ENCODE measurements at regions not wholly inside any gene's neighbourhood (a gene's known extent, or its start where the extent isn't known, plus 50 kb on each side); places are given as distances from the start of the nearest gene placed in this dataset.

GRCh38 chr21:25427828-25428227 is 179.5 kb downstream of the MRPL39 start:
- no peak overlapping the region for H3K27ac ChIP-seq (ENCODE audit: insufficient read depth in 1 of 2, low read depth in 1 of 2, low read length in 2 of 2, poor library complexity in 1 of 2, severe bottlenecking in 2 of 2)
- no peaks in the 10 kb centered on the region for H3K27me3 ChIP-seq (replicated peaks in 2 of 5; ENCODE audit: control insufficient read depth in 4 of 5, insufficient read depth in 5 of 5, low read length in 4 of 5)
- H3K36me3 ChIP-seq (ENCODE audit: control insufficient read depth in 4 of 4, insufficient read depth in 4 of 4, low read length in 3 of 4) = no peaks in the 10 kb centered on the region
- 92% methylated on average over 4 of the region's 5 CpGs for WGBS (ENCODE audit: insufficient coverage)
- H3K9me3 ChIP-seq (ENCODE audit: control extremely low read depth in 1 of 5, control insufficient read depth in 4 of 5, insufficient read depth in 2 of 5, low read depth in 1 of 5, low read length in 4 of 5) = no peaks in the 10 kb centered on the region
- H3K4me3 ChIP-seq (ENCODE audit: control insufficient read depth in 1 of 7, extremely low read depth in 1 of 7, insufficient read depth in 4 of 7, low read depth in 2 of 7, low read length in 6 of 7) = no peak overlapping the region
- ChIA-PET POLR2A (no interaction called here), CTCF (interaction anchor here (0.6 to 0.7 kb wide), 3 partner anchors 9 to 134 kb away, joined by 3 read pairs; no protein-coding TSS in a partner anchor)
- peaks cover 0 to 7% (median 0%) of the 10 kb centered on the region in 4 experiments for H3K4me1 ChIP-seq (ENCODE audit: control extremely low read depth in 1 of 4, control insufficient read depth in 4 of 4, insufficient read depth in 4 of 4, low read length in 3 of 4)
- DNase-seq = no peak

GRCh38 chr21:25426580-25426979 is 180.7 kb downstream of the MRPL39 start:
- ChIA-PET CTCF (no interaction called here), POLR2A (interaction anchor here (0.6 kb wide), 1 partner anchor 268 kb away, joined by 4 read pairs; no protein-coding TSS in a partner anchor)
- 80% methylated on average over 1 of the region's 4 CpGs for WGBS (ENCODE audit: insufficient coverage)
- Histone ChIP-seq H3K27me3 (replicated peaks in 2 of 5; ENCODE audit: control insufficient read depth in 4 of 5, insufficient read depth in 5 of 5, low read length in 4 of 5) (no peaks in the 10 kb centered on the region), H3K9me3 (ENCODE audit: control extremely low read depth in 1 of 5, control insufficient read depth in 4 of 5, insufficient read depth in 2 of 5, low read depth in 1 of 5, low read length in 4 of 5) (no peaks in the 10 kb centered on the region), H3K4me1 (ENCODE audit: control extremely low read depth in 1 of 4, control insufficient read depth in 4 of 4, insufficient read depth in 4 of 4, low read length in 3 of 4) (peaks cover 0 to 14% (median 3%) of the 10 kb centered on the region in 4 experiments), H3K27ac (ENCODE audit: insufficient read depth in 1 of 2, low read depth in 1 of 2, low read length in 2 of 2, poor library complexity in 1 of 2, severe bottlenecking in 2 of 2) (no peak overlapping the region), H3K4me3 (ENCODE audit: control insufficient read depth in 1 of 7, extremely low read depth in 1 of 7, insufficient read depth in 4 of 7, low read depth in 2 of 7, low read length in 6 of 7) (no peak overlapping the region), H3K36me3 (ENCODE audit: control insufficient read depth in 4 of 4, insufficient read depth in 4 of 4, low read length in 3 of 4) (no peaks in the 10 kb centered on the region)
- DNase-seq = no peak

DNA sequence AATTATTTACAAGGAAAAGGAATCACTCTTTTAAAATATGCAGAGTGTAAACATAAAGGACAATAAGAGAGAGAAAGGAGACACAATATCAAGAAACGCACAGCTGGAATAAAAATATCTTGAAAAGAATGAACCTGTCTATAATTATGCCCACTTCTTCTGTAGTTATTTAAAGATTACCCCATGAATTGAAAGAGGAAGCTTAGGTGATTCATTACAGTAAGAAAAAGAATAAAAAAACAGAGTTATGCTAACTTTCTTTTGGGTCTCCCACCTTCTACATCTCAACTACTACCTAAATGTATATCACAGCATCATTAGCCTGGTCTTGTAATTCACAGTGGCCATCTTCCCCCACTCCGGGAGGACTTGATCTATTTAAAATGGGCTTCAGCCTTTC is 182.1 kb downstream of the MRPL39 start:
- no peak for DNase-seq
- no peak overlapping the region for H3K27ac ChIP-seq (ENCODE audit: insufficient read depth in 1 of 2, low read depth in 1 of 2, low read length in 2 of 2, poor library complexity in 1 of 2, severe bottlenecking in 2 of 2)
- no peaks in the 10 kb centered on the region for H3K36me3 ChIP-seq (ENCODE audit: control insufficient read depth in 4 of 4, insufficient read depth in 4 of 4, low read length in 3 of 4)
- H3K9me3 ChIP-seq (ENCODE audit: control extremely low read depth in 1 of 5, control insufficient read depth in 4 of 5, insufficient read depth in 2 of 5, low read depth in 1 of 5, low read length in 4 of 5) = no peaks in the 10 kb centered on the region
- ChIA-PET POLR2A (no interaction called here), CTCF (interaction anchor here (0.7 to 1.6 kb wide), 2 partner anchors 13 to 174 kb away, joined by 3 to 4 read pairs; no protein-coding TSS in a partner anchor)
- H3K4me3 ChIP-seq (ENCODE audit: control insufficient read depth in 1 of 7, extremely low read depth in 1 of 7, insufficient read depth in 4 of 7, low read depth in 2 of 7, low read length in 6 of 7) = no peak overlapping the region
- H3K27me3 ChIP-seq (replicated peaks in 2 of 5; ENCODE audit: control insufficient read depth in 4 of 5, insufficient read depth in 5 of 5, low read length in 4 of 5) = no peaks in the 10 kb centered on the region
- peaks cover 5 to 21% (median 9%) of the 10 kb centered on the region in 4 experiments for H3K4me1 ChIP-seq (ENCODE audit: control extremely low read depth in 1 of 4, control insufficient read depth in 4 of 4, insufficient read depth in 4 of 4, low read length in 3 of 4)
- WGBS (ENCODE audit: insufficient coverage) = 100% methylated on average over 1 of the region's 2 CpGs

GRCh38 chr21:25424634-25425033 is 182.6 kb downstream of the MRPL39 start:
- Histone ChIP-seq H3K4me3 (ENCODE audit: control insufficient read depth in 1 of 7, extremely low read depth in 1 of 7, insufficient read depth in 4 of 7, low read depth in 2 of 7, low read length in 6 of 7) (no peak overlapping the region), H3K4me1 (ENCODE audit: control extremely low read depth in 1 of 4, control insufficient read depth in 4 of 4, insufficient read depth in 4 of 4, low read length in 3 of 4) (peaks cover 5 to 21% (median 9%) of the 10 kb centered on the region in 4 experiments), H3K27ac (ENCODE audit: insufficient read depth in 1 of 2, low read depth in 1 of 2, low read length in 2 of 2, poor library complexity in 1 of 2, severe bottlenecking in 2 of 2) (no peak overlapping the region), H3K36me3 (ENCODE audit: control insufficient read depth in 4 of 4, insufficient read depth in 4 of 4, low read length in 3 of 4) (no peaks in the 10 kb centered on the region), H3K27me3 (replicated peaks in 2 of 5; ENCODE audit: control insufficient read depth in 4 of 5, insufficient read depth in 5 of 5, low read length in 4 of 5) (no peaks in the 10 kb centered on the region), H3K9me3 (ENCODE audit: control extremely low read depth in 1 of 5, control insufficient read depth in 4 of 5, insufficient read depth in 2 of 5, low read depth in 1 of 5, low read length in 4 of 5) (no peaks in the 10 kb centered on the region)
- no peak for DNase-seq
- ChIA-PET POLR2A (no interaction called here), CTCF (interaction anchor here (0.7 to 2.5 kb wide), 3 partner anchors 13 to 184 kb away, joined by 3 to 8 read pairs (median 4); no protein-coding TSS in a partner anchor)
- no CpG with 5 or more reads among the region's 2 CpGs for WGBS (ENCODE audit: insufficient coverage)

GRCh38 chr21:25424048-25424447 is 183.2 kb downstream of the MRPL39 start:
- no peak overlapping the region for H3K4me3 ChIP-seq (ENCODE audit: control insufficient read depth in 1 of 7, extremely low read depth in 1 of 7, insufficient read depth in 4 of 7, low read depth in 2 of 7, low read length in 6 of 7)
- no CpG with 5 or more reads among the region's 4 CpGs for WGBS (ENCODE audit: insufficient coverage)
- H3K36me3 ChIP-seq (ENCODE audit: control insufficient read depth in 4 of 4, insufficient read depth in 4 of 4, low read length in 3 of 4) = no peaks in the 10 kb centered on the region
- H3K27ac ChIP-seq (ENCODE audit: insufficient read depth in 1 of 2, low read depth in 1 of 2, low read length in 2 of 2, poor library complexity in 1 of 2, severe bottlenecking in 2 of 2) = no peak overlapping the region
- ChIA-PET CTCF (interaction anchor here (1.1 to 2.5 kb wide), 3 partner anchors 14 to 184 kb away, joined by 3 to 8 read pairs (median 4); no protein-coding TSS in a partner anchor), POLR2A (no interaction called here)
- no peak for DNase-seq
- no peaks in the 10 kb centered on the region for H3K27me3 ChIP-seq (replicated peaks in 2 of 5; ENCODE audit: control insufficient read depth in 4 of 5, insufficient read depth in 5 of 5, low read length in 4 of 5)
- H3K9me3 ChIP-seq (ENCODE audit: control extremely low read depth in 1 of 5, control insufficient read depth in 4 of 5, insufficient read depth in 2 of 5, low read depth in 1 of 5, low read length in 4 of 5) = no peaks in the 10 kb centered on the region
- peaks cover 5 to 21% (median 9%) of the 10 kb centered on the region in 4 experiments for H3K4me1 ChIP-seq (ENCODE audit: control extremely low read depth in 1 of 4, control insufficient read depth in 4 of 4, insufficient read depth in 4 of 4, low read length in 3 of 4)

DNA sequence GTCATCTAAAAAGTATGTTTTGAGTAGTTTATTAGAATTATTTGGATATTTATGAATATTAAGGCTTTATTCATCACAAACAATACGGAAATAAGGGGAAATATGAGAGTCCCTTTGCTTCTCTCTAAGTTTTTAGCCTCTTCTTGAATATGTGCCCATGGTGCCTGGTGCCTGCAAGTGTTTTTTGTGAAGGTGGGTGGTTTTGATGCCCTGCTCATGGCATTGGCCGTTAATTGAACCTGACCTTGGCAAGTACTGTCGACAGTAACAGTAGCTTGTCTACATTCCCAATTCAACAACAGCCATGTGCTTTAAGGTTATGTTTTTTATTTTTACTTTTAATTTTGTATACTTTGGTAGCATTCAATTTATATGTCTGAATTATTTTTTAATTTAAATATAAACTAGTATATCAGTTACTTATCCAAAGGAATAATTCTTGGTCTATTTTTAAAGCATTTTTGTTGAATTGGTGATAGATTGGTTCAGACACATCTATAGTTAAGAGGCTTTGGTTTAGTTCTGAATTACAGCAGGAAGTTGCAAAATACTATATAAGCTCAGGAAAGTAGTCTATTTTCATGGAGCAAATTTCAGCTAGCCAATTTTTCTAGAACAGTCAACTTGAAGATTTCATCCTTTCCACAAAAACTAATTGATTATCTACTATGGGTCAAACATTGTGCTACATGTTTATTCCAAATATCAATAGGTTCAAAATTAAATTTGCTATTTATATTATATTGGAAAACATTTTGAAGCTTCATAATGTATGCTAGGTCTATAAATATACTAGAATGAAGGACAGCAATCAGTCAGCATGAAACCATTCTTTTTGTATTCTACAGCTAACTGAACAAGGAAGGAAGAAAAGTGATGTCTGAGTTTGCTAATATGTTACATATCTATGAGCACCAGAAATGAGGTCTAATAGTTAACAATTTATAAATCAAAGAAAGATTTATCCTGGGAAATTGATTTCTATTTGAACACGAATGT is 184.4 kb downstream of the MRPL39 start:
- no CpG with 5 or more reads among the region's 4 CpGs for WGBS (ENCODE audit: insufficient coverage)
- Histone ChIP-seq H3K27ac (ENCODE audit: insufficient read depth in 1 of 2, low read depth in 1 of 2, low read length in 2 of 2, poor library complexity in 1 of 2, severe bottlenecking in 2 of 2) (no peak overlapping the region), H3K4me1 (ENCODE audit: control extremely low read depth in 1 of 4, control insufficient read depth in 4 of 4, insufficient read depth in 4 of 4, low read length in 3 of 4) (peaks cover 5 to 21% (median 9%) of the 10 kb centered on the region in 4 experiments), H3K9me3 (ENCODE audit: control extremely low read depth in 1 of 5, control insufficient read depth in 4 of 5, insufficient read depth in 2 of 5, low read depth in 1 of 5, low read length in 4 of 5) (no peaks in the 10 kb centered on the region), H3K36me3 (ENCODE audit: control insufficient read depth in 4 of 4, insufficient read depth in 4 of 4, low read length in 3 of 4) (no peaks in the 10 kb centered on the region), H3K27me3 (replicated peaks in 2 of 5; ENCODE audit: control insufficient read depth in 4 of 5, insufficient read depth in 5 of 5, low read length in 4 of 5) (no peaks in the 10 kb centered on the region), H3K4me3 (ENCODE audit: control insufficient read depth in 1 of 7, extremely low read depth in 1 of 7, insufficient read depth in 4 of 7, low read depth in 2 of 7, low read length in 6 of 7) (no peak overlapping the region)
- no peak for DNase-seq
- ChIA-PET POLR2A (no interaction called here), CTCF (interaction anchor here (0.6 to 2.5 kb wide), 7 partner anchors 12 to 283 kb away, joined by 3 to 8 read pairs (median 3); no protein-coding TSS in a partner anchor)
